Suprapubic skin (tissue), 4 donors: ENCODE measurements at regions not wholly inside any gene's neighbourhood (a gene's known extent, or its start where the extent isn't known, plus 50 kb on each side); places are given as distances from the start of the nearest gene placed in this dataset.
A peak's percentile ranks its signal among the peaks of the same experiment; 100 is the strongest.
"Not testable (repeated sequence)": the region's sequence is repeated elsewhere in the genome, so short reads cannot be mapped to it uniquely, and the experiment has no call there.

Experiments used
- DNase-seq, 2 donors: peaks; one replicate each; pipeline ENCODE4 v3.0.0-alpha.2; 2019; ENCODE audit warnings: low spot score in 2 of 2
- H3K27ac ChIP-seq: fragments of 200-600 bp; sonication (generic); one replicate; pipeline ENCODE4 v1.5.1; 2019
- H3K27me3 ChIP-seq: fragments of 200-600 bp; sonication (generic); one replicate; pipeline ENCODE4 v1.5.1; 2019
- H3K36me3 ChIP-seq: fragments of 200-600 bp; sonication (generic); one replicate; pipeline ENCODE4 v1.5.1; 2019
- H3K4me1 ChIP-seq: fragments of 200-600 bp; sonication (generic); one replicate; pipeline ENCODE4 v1.5.1; 2019
- H3K4me3 ChIP-seq: fragments of 200-600 bp; sonication (generic); one replicate; pipeline ENCODE4 v1.5.1; 2019; ENCODE audit warnings: mild to moderate bottlenecking
- H3K9me3 ChIP-seq: fragments of 200-600 bp; sonication (generic); one replicate; pipeline ENCODE4 v1.5.1; 2019
- CTCF ChIP-seq, 2 donors: fragments of 200-600 bp in 1 of 2; fragments of 450-650 bp in 1 of 2; sonication (generic) in 1 of 2; IDR thresholded peaks; one replicate each; pipeline ENCODE4 v1.5.1; 2016 to 2019; ENCODE audit warnings: antibody characterized with exemption in 2 of 2, mild to moderate bottlenecking in 1 of 2, moderate library complexity in 1 of 2
- EP300 ChIP-seq: sonication (generic); formaldehyde crosslinking; IDR thresholded peaks from one replicate; pipeline ENCODE4 v1.6.1; 2017; ENCODE audit warnings: antibody characterized with exemption
- POLR2A ChIP-seq, 2 donors: fragments of 450-650 bp; IDR thresholded peaks; one replicate each; pipeline ENCODE4 v1.6.1; 2017; ENCODE audit warnings: antibody characterized with exemption in 2 of 2, mild to moderate bottlenecking in 2 of 2, moderate library complexity in 2 of 2
- POLR2AphosphoS5 ChIP-seq, 3 donors: sonication (generic); formaldehyde crosslinking; IDR thresholded peaks; one replicate each; pipeline ENCODE4 v1.6.1; 2017; ENCODE audit warnings: antibody characterized with exemption in 3 of 3
- WGBS: methylation state at CpG from one replicate; pipeline ENCODE4 v1.1.5; 2018; 5-methylcytosine and 5-hydroxymethylcytosine counted together

GRCh38 chr17:59494757-59495368 lies 70.5 kb upstream of the DHX40 start:
- no peaks in the 10 kb centered on the region for H3K27me3 ChIP-seq
- no peak overlapping the region for H3K4me3 ChIP-seq
- H3K36me3 ChIP-seq: no peaks in the 10 kb centered on the region
- TF ChIP-seq POLR2AphosphoS5 (IDR thresholded peaks at IDR 0.05) (no peak), POLR2A (IDR thresholded peaks at IDR 0.05) (no peak), CTCF (IDR thresholded peaks at IDR 0.05) (no peak), EP300 (no peak)
- no peak for DNase-seq
- no peaks in the 10 kb centered on the region for H3K4me1 ChIP-seq
- 82% methylated on average over 11 of the region's 12 CpGs for whole genome bisulfite sequencing
- no peaks in the 10 kb centered on the region for H3K9me3 ChIP-seq
- H3K27ac ChIP-seq: no peak overlapping the region

- no peak overlapping the region for H3K4me3 ChIP-seq
- 67% methylated on average over 1 of the region's 1 CpG for WGBS
- DNase-seq: no peak
- no peaks in the 10 kb centered on the region for H3K36me3 ChIP-seq
- no peak overlapping the region for H3K27ac ChIP-seq
- no peaks in the 10 kb centered on the region for H3K9me3 ChIP-seq
- H3K4me1 ChIP-seq: no peaks in the 10 kb centered on the region
- no peak for TF ChIP-seq POLR2A (IDR thresholded peaks at IDR 0.05)
- no peak for TF ChIP-seq CTCF (IDR thresholded peaks at IDR 0.05)
- no peaks in the 10 kb centered on the region for H3K27me3 ChIP-seq
Measured at GRCh38 chr17:59496178-59496577, 69.2 kb upstream of the DHX40 start.

- 25% methylated on average over 4 of the region's 4 CpGs for WGBS
- no peaks in the 10 kb centered on the region for H3K4me1 ChIP-seq
- no peaks in the 10 kb centered on the region for H3K27me3 ChIP-seq
- no peak for DNase-seq
- no peaks in the 10 kb centered on the region for H3K36me3 ChIP-seq
- no peak for TF ChIP-seq EP300
- TF ChIP-seq POLR2A (IDR thresholded peaks at IDR 0.05): no peak
- no peak for TF ChIP-seq POLR2AphosphoS5 (IDR thresholded peaks at IDR 0.05)
- TF ChIP-seq CTCF (IDR thresholded peaks at IDR 0.05): no peak
- no peak overlapping the region for H3K27ac ChIP-seq
- H3K9me3 ChIP-seq: no peaks in the 10 kb centered on the region
- H3K4me3 ChIP-seq: no peak overlapping the region
Measured at GRCh38 chr17:59498530-59499307, 66.7 kb upstream of the DHX40 start.

DNA sequence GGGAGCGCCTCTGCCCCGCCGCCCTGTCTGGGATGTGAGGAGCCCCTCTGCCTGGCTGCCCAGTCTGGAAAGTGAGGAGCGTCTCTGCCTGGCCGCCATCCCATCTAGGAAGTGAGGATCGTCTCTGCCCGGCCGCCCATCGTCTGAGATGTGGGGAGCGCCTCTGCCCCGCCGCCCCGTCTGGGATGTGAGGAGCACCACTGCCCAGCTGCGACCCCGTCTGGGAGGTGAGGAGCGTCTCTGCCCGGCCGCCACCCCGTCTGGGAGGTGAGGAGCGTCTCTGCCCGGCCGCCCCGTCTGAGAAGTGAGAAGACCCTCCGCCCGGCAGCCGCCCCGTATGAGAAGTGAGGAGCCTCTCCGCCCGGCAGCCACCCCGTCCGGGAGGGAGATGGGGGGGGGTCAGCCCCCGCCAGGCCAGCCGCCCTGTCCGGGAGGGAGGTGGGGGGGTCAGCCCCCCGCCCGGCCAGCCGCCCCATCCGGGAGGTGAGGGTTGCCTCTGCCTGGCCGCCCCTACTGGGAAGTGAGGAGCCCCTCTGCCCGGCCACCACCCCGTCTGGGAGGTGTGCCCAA lies 65.2 kb upstream of the DHX40 start:
- DNase-seq: peak in 1 of 2 donors; percentile 41
- H3K9me3 ChIP-seq, H3K4me3 ChIP-seq, H3K36me3 ChIP-seq, H3K27ac ChIP-seq, H3K27me3 ChIP-seq, H3K4me1 ChIP-seq: not testable (repeated sequence)
- WGBS: no CpG with 5 or more reads among the region's 41 CpGs

- no peak for TF ChIP-seq POLR2AphosphoS5 (IDR thresholded peaks at IDR 0.05)
- TF ChIP-seq EP300: no peak
- TF ChIP-seq CTCF (IDR thresholded peaks at IDR 0.05): no peak
- no peak for TF ChIP-seq POLR2A (IDR thresholded peaks at IDR 0.05)
- Histone ChIP-seq H3K27me3 (no peaks in the 10 kb centered on the region), H3K9me3 (no peaks in the 10 kb centered on the region), H3K4me1 (no peaks in the 10 kb centered on the region), H3K36me3 (no peaks in the 10 kb centered on the region), H3K4me3 (no peak overlapping the region), H3K27ac (no peak overlapping the region)
- no peak for DNase-seq
- 86% methylated on average over 1 of the region's 1 CpG for WGBS
Measured at GRCh38 chr17:59501690-59502089, 63.7 kb upstream of the DHX40 start.
